ENCODE measurements at regions not wholly inside any gene's neighbourhood (a gene's known extent, or its start where the extent isn't known, plus 50 kb on each side); places are given as distances from the start of the nearest gene placed in this dataset.

GRCh38 chr6:8529250-8529649 is 93.9 kb upstream of the SLC35B3 start:
- Histone ChIP-seq H3K18ac (ENCODE audit: insufficient read length, low read depth, low read length) (no peak overlapping the region), H4K8ac (replicated peaks; ENCODE audit: insufficient read length, low read depth, low read length) (no peak overlapping the region), H3K27ac (ENCODE audit: insufficient read length, low read depth, low read length) (no peak overlapping the region), H3K4me2 (ENCODE audit: insufficient read depth, insufficient read length, low read length) (no peak overlapping the region), H2AK5ac (ENCODE audit: insufficient read length, low read length) (no peak overlapping the region), H3K4me1 (ENCODE audit: insufficient read depth, low read length) (no peaks in the 10 kb centered on the region), H3K23ac (ENCODE audit: insufficient read length, low read depth, low read length) (no peak overlapping the region), H2BK20ac (ENCODE audit: low read depth, low read length, poor library complexity, severe bottlenecking) (no peak overlapping the region), H4K20me1 (ENCODE audit: control insufficient read depth, insufficient read depth, insufficient read length) (no peaks in the 10 kb centered on the region), H3K4ac (ENCODE audit: low read depth, low read length) (no peak overlapping the region), H2BK5ac (ENCODE audit: insufficient read length, low read length) (no peak overlapping the region), H3K9me3 (ENCODE audit: control insufficient read depth, low read depth, low read length) (no peaks in the 10 kb centered on the region), H3K23me2 (ENCODE audit: insufficient read length, low read depth, low read length, poor library complexity, severe bottlenecking) (no peaks in the 10 kb centered on the region), H3K14ac (ENCODE audit: insufficient read depth, low read length) (no peak overlapping the region), H2BK15ac (ENCODE audit: low read depth, low read length) (no peak overlapping the region), H3K79me1 (ENCODE audit: insufficient read depth, low read depth, low read length, poor library complexity, severe bottlenecking) (no peaks in the 10 kb centered on the region), H2BK120ac (ENCODE audit: low read depth, low read length, poor library complexity, severe bottlenecking) (no peak overlapping the region), H4K91ac (ENCODE audit: insufficient read length, low read depth, low read length) (no peak overlapping the region), H2AFZ (ENCODE audit: low read length) (no peak overlapping the region), H3K56ac (ENCODE audit: insufficient read length, low read depth, low read length) (no peak overlapping the region), H3K79me2 (ENCODE audit: insufficient read depth, low read length) (no peaks in the 10 kb centered on the region), H3K27me3 (ENCODE audit: insufficient read depth, low read length) (no peaks in the 10 kb centered on the region), H2BK12ac (ENCODE audit: insufficient read length, low read depth, low read length) (no peak overlapping the region), H3K9ac (ENCODE audit: extremely low read depth, insufficient read length, low read length) (no peak overlapping the region), H4K5ac (ENCODE audit: insufficient read length, low read depth, low read length) (no peak overlapping the region), H3T11ph (ENCODE audit: low read length) (no peak overlapping the region)
- WGBS (ENCODE audit: extremely low coverage, insufficient read length, low lambda C conversion rate) = no CpG with 5 or more reads among the region's 2 CpGs
- no peaks in the 10 kb centered on the region for H3K36me3 Mint-ChIP-seq (ENCODE audit: insufficient read depth in 1 of 3, low read depth in 3 of 3)
- no peaks in the 10 kb centered on the region for H3K4me1 Mint-ChIP-seq
- H3K27me3 Mint-ChIP-seq (ENCODE audit: low read depth) = no peaks in the 10 kb centered on the region
- no peak for DNase-seq
- no peak for TF ChIP-seq CTCF (conservative IDR thresholded peaks at IDR 0.05)
- H3K9me3 Mint-ChIP-seq = no peaks in the 10 kb centered on the region
- no peak overlapping the region for H3K27ac Mint-ChIP-seq
- H3K4me3 Mint-ChIP-seq = no peak overlapping the region

Data from H9 (cell line).